ENCODE measurements at regions not wholly inside any gene's neighbourhood (a gene's known extent, or its start where the extent isn't known, plus 50 kb on each side); places are given as distances from the start of the nearest gene placed in this dataset.
A peak's percentile ranks its signal among the peaks of the same experiment; 100 is the strongest.

DNA sequence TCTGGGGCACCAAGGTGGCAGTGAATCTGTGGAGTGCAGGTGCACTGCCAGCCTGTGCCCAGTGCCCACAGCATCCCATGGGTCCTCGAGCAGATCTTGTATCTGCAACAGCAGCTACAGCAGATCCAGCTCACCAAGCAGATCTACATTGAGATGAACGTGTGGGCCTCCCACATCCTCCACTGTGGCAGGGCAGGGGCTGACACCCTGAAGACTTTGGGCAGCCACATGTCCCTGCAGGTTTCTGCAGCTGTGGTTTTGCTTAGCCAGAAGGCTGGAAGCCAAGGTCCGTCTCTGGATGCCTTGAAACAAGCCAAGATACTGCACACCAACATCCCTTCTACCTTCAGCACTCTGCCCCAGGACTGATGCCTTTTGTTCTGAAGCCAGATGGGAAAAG is 338.8 kb upstream of the OR4E1 start:
- H3K9me3 ChIP-seq (ENCODE audit: low read depth), result no peaks in the 10 kb centered on the region
- H3K4me1 ChIP-seq (ENCODE audit: low read depth), result no peaks in the 10 kb centered on the region
- no peak overlapping the region for H3K27ac ChIP-seq
- TF ChIP-seq, protein P1, sequence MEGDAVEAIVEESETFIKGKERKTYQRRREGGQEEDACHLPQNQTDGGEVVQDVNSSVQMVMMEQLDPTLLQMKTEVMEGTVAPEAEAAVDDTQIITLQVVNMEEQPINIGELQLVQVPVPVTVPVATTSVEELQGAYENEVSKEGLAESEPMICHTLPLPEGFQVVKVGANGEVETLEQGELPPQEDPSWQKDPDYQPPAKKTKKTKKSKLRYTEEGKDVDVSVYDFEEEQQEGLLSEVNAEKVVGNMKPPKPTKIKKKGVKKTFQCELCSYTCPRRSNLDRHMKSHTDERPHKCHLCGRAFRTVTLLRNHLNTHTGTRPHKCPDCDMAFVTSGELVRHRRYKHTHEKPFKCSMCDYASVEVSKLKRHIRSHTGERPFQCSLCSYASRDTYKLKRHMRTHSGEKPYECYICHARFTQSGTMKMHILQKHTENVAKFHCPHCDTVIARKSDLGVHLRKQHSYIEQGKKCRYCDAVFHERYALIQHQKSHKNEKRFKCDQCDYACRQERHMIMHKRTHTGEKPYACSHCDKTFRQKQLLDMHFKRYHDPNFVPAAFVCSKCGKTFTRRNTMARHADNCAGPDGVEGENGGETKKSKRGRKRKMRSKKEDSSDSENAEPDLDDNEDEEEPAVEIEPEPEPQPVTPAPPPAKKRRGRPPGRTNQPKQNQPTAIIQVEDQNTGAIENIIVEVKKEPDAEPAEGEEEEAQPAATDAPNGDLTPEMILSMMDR (IDR thresholded peaks at IDR 0.05; ENCODE audit: low read depth, low read length), result no peak
- no peak for DNase-seq (ENCODE audit: low read depth in 1 of 2, low spot score in 1 of 2)
- no peak overlapping the region for H3K4me3 ChIP-seq
- H3K36me3 ChIP-seq, result no peaks in the 10 kb centered on the region
- H3K27me3 ChIP-seq, result no peaks in the 10 kb centered on the region

DNA sequence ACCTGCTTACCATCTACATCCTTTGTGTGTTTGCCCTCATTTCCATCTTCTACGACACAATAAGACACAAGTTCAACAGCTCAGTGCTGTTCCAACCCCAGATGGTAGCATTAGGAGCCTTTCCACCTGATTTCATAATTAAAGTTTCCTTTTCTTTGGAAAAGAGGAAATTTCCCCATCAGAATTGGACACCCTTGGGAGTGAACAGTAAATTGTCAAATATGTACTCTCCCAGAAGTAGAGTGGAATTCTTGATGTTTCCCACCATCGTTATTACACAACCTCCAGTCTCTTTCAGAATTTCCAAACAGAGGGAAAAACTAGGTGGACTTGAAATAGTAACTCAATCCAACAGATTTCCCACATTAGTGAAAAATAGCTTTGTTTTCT is 337.6 kb upstream of the OR4E1 start:
- H3K27ac ChIP-seq, result no peak overlapping the region

DNA sequence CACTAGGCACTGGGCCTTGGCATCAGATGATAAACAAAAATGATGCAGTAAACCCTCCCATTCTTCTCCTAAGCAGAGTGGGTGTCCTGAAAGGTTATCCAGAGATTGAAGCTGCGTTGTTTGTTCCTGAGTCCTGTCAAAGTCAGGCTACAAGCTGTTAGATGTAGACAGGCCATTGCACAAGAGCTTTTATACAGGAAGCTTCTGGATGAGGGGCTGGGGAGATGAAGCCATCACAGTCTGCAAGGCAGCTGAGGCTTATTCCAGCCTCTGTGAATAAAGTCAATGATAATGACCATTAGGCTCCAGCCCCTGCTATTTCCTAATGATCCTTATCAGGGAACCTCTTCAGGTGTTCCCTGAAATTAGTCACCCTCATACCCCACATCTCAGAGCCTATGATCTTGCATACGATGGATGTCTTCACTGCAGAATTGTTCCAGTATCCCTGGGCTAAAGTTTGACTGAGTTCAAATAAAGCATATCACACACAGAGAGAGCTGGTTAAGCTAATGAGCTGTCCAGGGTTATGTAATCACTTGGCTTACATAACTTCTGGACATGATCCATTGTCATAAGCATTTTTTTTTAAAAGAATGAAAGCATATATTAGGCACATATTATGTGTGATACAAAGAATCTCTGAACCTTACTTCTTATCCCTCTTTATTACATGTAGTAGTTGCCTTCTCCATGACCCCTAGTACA is 337.1 kb upstream of the OR4E1 start:
- TF ChIP-seq, protein P1 (IDR thresholded peaks at IDR 0.05; ENCODE audit: low read depth, low read length), result no peak
- H3K9me3 ChIP-seq (ENCODE audit: low read depth), result no peaks in the 10 kb centered on the region
- peak in 1 of 2 donors; percentile 3 for DNase-seq (ENCODE audit: low read depth in 1 of 2, low spot score in 1 of 2)
- no peaks in the 10 kb centered on the region for H3K27me3 ChIP-seq
- H3K27ac ChIP-seq, result no peak overlapping the region
- no peak overlapping the region for H3K4me3 ChIP-seq
- H3K36me3 ChIP-seq, result no peaks in the 10 kb centered on the region
- H3K4me1 ChIP-seq (ENCODE audit: low read depth), result no peaks in the 10 kb centered on the region

More for the DNA sequence above, 337.6 kb upstream of the OR4E1 start:
- H3K4me1 ChIP-seq (ENCODE audit: low read depth), result no peaks in the 10 kb centered on the region
- TF ChIP-seq, protein P1 (IDR thresholded peaks at IDR 0.05; ENCODE audit: low read depth, low read length), result no peak
- DNase-seq (ENCODE audit: low read depth in 1 of 2, low spot score in 1 of 2), result no peak
- no peaks in the 10 kb centered on the region for H3K36me3 ChIP-seq
- no peak overlapping the region for H3K4me3 ChIP-seq
- no peaks in the 10 kb centered on the region for H3K27me3 ChIP-seq
- H3K9me3 ChIP-seq (ENCODE audit: low read depth), result no peaks in the 10 kb centered on the region

DNA sequence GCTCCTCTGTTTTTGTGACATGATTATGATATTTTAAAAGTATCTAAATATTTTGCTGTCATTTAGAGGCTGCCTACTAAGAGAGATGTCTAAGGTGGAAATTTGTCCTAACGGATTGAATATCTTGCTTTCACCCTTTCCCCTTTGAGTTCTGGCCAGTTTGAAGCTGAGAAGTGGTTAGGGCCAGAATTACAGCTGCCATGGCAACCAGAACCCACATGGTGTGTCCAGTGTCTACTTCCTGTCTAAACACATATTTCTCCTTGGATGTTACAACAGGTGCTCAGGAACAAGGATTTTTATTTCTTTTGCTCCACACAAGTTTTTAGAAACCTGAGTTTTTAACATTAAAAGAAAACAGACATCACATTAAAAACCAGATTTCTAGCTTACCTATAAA is 335.1 kb upstream of the OR4E1 start:
- Histone ChIP-seq H3K4me1 (ENCODE audit: low read depth) (no peaks in the 10 kb centered on the region), H3K9me3 (ENCODE audit: low read depth) (no peaks in the 10 kb centered on the region), H3K27me3 (no peaks in the 10 kb centered on the region), H3K27ac (no peak overlapping the region), H3K36me3 (no peaks in the 10 kb centered on the region), H3K4me3 (no peak overlapping the region)
- no peak for DNase-seq (ENCODE audit: low read depth in 1 of 2, low spot score in 1 of 2)
- TF ChIP-seq, protein P1 (IDR thresholded peaks at IDR 0.05; ENCODE audit: low read depth, low read length), result no peak

DNA sequence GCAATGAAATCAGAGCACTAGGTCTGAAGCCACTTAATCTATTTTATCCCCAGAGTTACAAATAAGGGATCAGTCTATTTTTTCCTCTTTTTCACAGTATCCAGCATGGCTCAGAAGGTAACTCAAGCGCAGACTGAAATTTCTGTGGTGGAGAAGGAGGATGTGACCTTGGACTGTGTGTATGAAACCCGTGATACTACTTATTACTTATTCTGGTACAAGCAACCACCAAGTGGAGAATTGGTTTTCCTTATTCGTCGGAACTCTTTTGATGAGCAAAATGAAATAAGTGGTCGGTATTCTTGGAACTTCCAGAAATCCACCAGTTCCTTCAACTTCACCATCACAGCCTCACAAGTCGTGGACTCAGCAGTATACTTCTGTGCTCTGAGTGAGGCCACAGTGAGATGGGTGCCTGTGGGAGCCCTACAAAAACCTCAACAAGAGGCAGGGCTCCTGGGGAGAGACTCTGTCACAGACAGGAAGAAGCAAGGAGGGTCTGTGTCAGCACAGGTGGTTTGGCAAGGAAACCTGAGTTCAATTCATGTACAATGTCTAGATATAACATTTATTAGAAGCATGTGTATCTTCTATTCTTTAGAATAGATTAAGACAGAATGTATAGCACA is 334.3 kb upstream of the OR4E1 start:
- no peaks in the 10 kb centered on the region for H3K27me3 ChIP-seq
- H3K36me3 ChIP-seq, result no peaks in the 10 kb centered on the region
- no peaks in the 10 kb centered on the region for H3K9me3 ChIP-seq (ENCODE audit: low read depth)
- no peak overlapping the region for H3K27ac ChIP-seq
- DNase-seq (ENCODE audit: low read depth in 1 of 2, low spot score in 1 of 2), result no peak
- H3K4me3 ChIP-seq, result no peak overlapping the region
- no peaks in the 10 kb centered on the region for H3K4me1 ChIP-seq (ENCODE audit: low read depth)
- TF ChIP-seq, protein P1 (IDR thresholded peaks at IDR 0.05; ENCODE audit: low read depth, low read length), result no peak
